ENCODE measurements at regions not wholly inside any gene's neighbourhood (a gene's known extent, or its start where the extent isn't known, plus 50 kb on each side); places are given as distances from the start of the nearest gene placed in this dataset.
A peak's percentile ranks its signal among the peaks of the same experiment; 100 is the strongest.

DNA sequence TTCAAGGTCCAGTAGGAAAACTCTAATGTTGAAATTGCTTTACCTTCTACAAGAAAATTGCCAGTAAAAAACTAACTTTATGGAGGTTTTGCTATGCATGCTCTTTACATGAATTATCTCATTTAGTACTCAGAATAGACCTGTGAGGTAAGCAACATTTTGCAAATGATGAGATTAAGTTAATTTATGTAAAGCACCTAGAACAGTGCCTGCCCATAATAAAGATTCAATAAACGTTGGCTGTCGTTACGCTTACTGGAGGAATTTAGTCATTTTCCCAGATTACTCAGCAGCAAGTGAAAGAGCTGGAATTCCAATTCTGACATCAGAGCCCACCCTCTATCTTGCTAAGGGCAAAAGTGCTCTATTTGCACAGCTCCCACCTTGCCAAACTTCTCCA lies 69.4 kb upstream of the ARID1B start:
- WGBS: 72% methylated on average over 3 of the region's 3 CpGs
- Histone ChIP-seq H3K4me3 (no peak overlapping the region), H3K36me3 (no peaks in the 10 kb centered on the region), H3K27ac (no peak overlapping the region), H3K9me3 (no peaks in the 10 kb centered on the region), H3K4me1 (replicated peaks) (no peaks in the 10 kb centered on the region), H3K27me3 (replicated peaks; ENCODE audit: insufficient read depth) (no peaks in the 10 kb centered on the region)
- DNase-seq (ENCODE audit: low spot score): no peak
- no peak for TF ChIP-seq POLR2A (IDR thresholded peaks at IDR 0.05)
- no peak for TF ChIP-seq POLR2AphosphoS5 (IDR thresholded peaks at IDR 0.05)
- TF ChIP-seq, protein P1, sequence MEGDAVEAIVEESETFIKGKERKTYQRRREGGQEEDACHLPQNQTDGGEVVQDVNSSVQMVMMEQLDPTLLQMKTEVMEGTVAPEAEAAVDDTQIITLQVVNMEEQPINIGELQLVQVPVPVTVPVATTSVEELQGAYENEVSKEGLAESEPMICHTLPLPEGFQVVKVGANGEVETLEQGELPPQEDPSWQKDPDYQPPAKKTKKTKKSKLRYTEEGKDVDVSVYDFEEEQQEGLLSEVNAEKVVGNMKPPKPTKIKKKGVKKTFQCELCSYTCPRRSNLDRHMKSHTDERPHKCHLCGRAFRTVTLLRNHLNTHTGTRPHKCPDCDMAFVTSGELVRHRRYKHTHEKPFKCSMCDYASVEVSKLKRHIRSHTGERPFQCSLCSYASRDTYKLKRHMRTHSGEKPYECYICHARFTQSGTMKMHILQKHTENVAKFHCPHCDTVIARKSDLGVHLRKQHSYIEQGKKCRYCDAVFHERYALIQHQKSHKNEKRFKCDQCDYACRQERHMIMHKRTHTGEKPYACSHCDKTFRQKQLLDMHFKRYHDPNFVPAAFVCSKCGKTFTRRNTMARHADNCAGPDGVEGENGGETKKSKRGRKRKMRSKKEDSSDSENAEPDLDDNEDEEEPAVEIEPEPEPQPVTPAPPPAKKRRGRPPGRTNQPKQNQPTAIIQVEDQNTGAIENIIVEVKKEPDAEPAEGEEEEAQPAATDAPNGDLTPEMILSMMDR (IDR thresholded peaks at IDR 0.05): no peak
- intact Hi-C loops (cut with DNase I): no loop called here

DNA sequence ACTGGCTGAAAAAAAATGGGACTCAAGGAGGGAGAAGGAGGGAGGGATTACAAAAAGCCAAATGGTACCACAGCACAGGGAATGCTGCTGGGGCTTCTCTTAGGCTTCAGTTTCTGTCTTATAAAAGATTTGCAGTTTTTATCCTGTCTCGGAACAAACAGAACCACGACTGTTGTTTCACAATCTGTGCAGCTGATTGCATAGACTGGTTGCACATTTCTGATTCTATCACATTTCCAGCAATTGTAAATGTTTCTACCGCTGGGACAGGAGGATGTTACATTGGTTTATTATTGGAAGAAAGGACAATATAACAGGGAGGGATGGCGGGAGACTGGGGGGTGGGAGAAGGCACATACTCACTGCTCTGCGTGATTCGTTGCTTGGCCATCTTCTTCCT lies 73.5 kb upstream of the ARID1B start:
- 19% methylated on average over 6 of the region's 6 CpGs for WGBS
- H3K4me3 ChIP-seq: no peak overlapping the region
- H3K27me3 ChIP-seq (replicated peaks; ENCODE audit: insufficient read depth): no peaks in the 10 kb centered on the region
- TF ChIP-seq POLR2A (IDR thresholded peaks at IDR 0.05): no peak
- peak; percentile 31 for TF ChIP-seq POLR2AphosphoS5 (IDR thresholded peaks at IDR 0.05)
- peak overlapping the region in 1 of 2 donors; percentile 22 for H3K27ac ChIP-seq
- no peaks in the 10 kb centered on the region for H3K9me3 ChIP-seq
- H3K36me3 ChIP-seq: no peaks in the 10 kb centered on the region
- DNase-seq (ENCODE audit: low spot score): no peak
- no peaks in the 10 kb centered on the region for H3K4me1 ChIP-seq (replicated peaks)
- intact Hi-C loops (cut with DNase I): no loop called here

DNA sequence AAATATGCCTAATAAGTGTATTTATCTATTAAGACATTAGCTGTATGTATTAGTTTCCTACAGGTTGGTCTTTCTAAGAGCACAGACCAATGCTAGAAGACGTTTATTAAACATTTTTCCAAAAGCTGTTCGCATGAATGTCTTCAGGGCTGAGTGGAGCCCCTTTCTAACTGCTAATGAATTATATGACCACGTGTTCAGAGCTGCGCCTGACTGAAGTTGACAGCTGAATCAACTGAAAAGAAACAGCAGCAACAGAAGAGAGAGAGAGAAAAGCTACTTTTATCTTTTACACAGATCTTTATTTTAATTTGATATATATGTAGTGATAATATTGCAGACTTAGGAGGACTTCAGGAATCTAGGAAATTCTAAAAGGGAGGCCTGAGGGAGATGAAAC lies 75.2 kb upstream of the ARID1B start:
- no peak for DNase-seq (ENCODE audit: low spot score)
- TF ChIP-seq, protein P1 (IDR thresholded peaks at IDR 0.05): no peak
- TF ChIP-seq POLR2AphosphoS5 (IDR thresholded peaks at IDR 0.05) (no peak), POLR2A (IDR thresholded peaks at IDR 0.05) (no peak)
- Histone ChIP-seq H3K27ac (no peak overlapping the region), H3K27me3 (replicated peaks; ENCODE audit: insufficient read depth) (no peaks in the 10 kb centered on the region), H3K4me1 (replicated peaks) (no peaks in the 10 kb centered on the region), H3K4me3 (no peak overlapping the region), H3K36me3 (no peaks in the 10 kb centered on the region), H3K9me3 (no peaks in the 10 kb centered on the region)
- 72% methylated on average over 4 of the region's 4 CpGs for whole genome bisulfite sequencing
- intact Hi-C loops (cut with DNase I): no loop called here

DNA sequence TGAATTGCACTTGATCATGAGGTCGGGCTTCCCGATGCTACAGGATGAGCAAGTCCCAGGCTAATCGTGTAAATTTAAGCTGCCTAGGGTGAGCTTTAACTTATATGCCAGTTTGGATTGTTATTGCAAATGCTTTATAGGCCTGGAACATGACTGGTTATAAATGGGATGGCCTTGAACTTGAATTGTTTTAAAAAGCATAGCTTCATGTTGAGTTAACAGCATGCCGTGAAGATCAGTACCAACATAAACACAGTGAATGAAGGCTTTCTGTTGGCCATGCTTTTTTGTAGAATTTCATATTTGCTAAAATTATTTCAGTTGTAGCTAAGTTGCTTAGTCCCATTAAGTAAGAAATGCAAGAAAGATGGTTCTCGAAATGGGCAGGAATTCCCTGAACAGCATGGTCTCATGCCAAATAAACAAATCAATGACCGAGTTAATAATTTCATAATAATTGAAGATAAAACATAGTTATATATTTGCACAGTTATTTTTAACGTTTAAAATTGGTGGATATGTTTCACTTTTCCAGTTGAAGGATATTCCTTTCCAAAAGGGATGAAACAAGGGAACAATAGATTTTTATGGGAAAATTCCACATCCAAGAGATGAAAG lies 76.6 kb upstream of the ARID1B start:
- TF ChIP-seq POLR2AphosphoS5 (IDR thresholded peaks at IDR 0.05) (no peak), POLR2A (IDR thresholded peaks at IDR 0.05) (no peak)
- TF ChIP-seq, protein P1 (IDR thresholded peaks at IDR 0.05): no peak
- intact Hi-C loops (cut with DNase I): no loop called here
- no peak for DNase-seq (ENCODE audit: low spot score)
- Histone ChIP-seq H3K27ac (no peak overlapping the region), H3K27me3 (replicated peaks; ENCODE audit: insufficient read depth) (no peaks in the 10 kb centered on the region), H3K4me3 (no peak overlapping the region), H3K4me1 (replicated peaks) (no peaks in the 10 kb centered on the region), H3K9me3 (no peaks in the 10 kb centered on the region), H3K36me3 (no peaks in the 10 kb centered on the region)
- 89% methylated on average over 7 of the region's 7 CpGs for WGBS

DNA sequence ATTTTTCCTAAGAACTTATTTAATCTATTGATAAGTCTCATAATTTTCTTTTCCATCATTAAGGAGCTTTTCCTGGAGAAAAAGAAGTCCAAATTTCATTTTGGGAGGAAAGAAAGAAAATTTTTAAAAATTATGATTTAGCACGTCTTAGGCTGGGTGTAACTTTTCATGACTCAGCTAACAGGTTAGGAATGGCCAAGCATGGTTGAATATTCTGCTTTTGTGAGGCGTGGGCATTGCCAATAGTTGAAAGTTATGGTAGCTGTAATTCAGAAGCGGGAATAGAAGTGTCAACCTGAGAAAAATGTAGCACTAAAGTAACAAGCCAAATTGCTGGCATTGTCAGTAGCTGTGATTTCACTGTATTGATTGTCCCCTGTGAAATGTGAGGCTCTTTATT lies 77.2 kb upstream of the ARID1B start:
- no peak overlapping the region for H3K27ac ChIP-seq
- H3K36me3 ChIP-seq: no peaks in the 10 kb centered on the region
- no peaks in the 10 kb centered on the region for H3K4me1 ChIP-seq (replicated peaks)
- intact Hi-C loops (cut with DNase I): no loop called here
- 88% methylated on average over 3 of the region's 3 CpGs for WGBS
- H3K9me3 ChIP-seq: no peaks in the 10 kb centered on the region
- no peak overlapping the region for H3K4me3 ChIP-seq
- H3K27me3 ChIP-seq (replicated peaks; ENCODE audit: insufficient read depth): no peaks in the 10 kb centered on the region
- TF ChIP-seq, protein P1 (IDR thresholded peaks at IDR 0.05): no peak
- TF ChIP-seq POLR2A (IDR thresholded peaks at IDR 0.05) (no peak), POLR2AphosphoS5 (IDR thresholded peaks at IDR 0.05) (no peak)
- DNase-seq (ENCODE audit: low spot score): no peak

Data from prostate gland (tissue), 2 donors.